NCI-H146 (cell line): ENCODE measurements at regions not wholly inside any gene's neighbourhood (a gene's known extent, or its start where the extent isn't known, plus 50 kb on each side); places are given as distances from the start of the nearest gene placed in this dataset.
"Not testable (repeated sequence)": the region's sequence is repeated elsewhere in the genome, so short reads cannot be mapped to it uniquely, and the experiment has no call there.

Source experiments
- DNase-seq: peaks from one replicate; lab custom pipeline; 2025; lab: John Stamatoyannopoulos, UW

- not testable (repeated sequence) for DNase-seq
Observed at GRCh38 chr6:49274809-49275769, 188.0 kb downstream of the MMUT start.

- DNase-seq: no peak
Observed at GRCh38 chr6:49269190-49269589, 193.9 kb downstream of the MMUT start.

- DNase-seq: no peak
Observed at GRCh38 chr6:49264909-49265308, 198.1 kb downstream of the MMUT start.

GRCh38 chr6:49264496-49264895 lies 198.6 kb downstream of the MMUT start:
- no peak for DNase-seq

- no peak for DNase-seq
Observed at GRCh38 chr6:49257549-49257948, 205.5 kb downstream of the MMUT start.

GRCh38 chr6:49255335-49255734 lies 207.7 kb downstream of the MMUT start:
- no peak for DNase-seq

GRCh38 chr6:49252901-49253300 lies 210.2 kb downstream of the MMUT start:
- no peak for DNase-seq

GRCh38 chr6:49233483-49233882 lies 229.6 kb downstream of the MMUT start:
- DNase-seq: no peak

GRCh38 chr6:49225471-49225870 lies 237.6 kb downstream of the MMUT start:
- no peak for DNase-seq

GRCh38 chr6:49220293-49220692 lies 242.8 kb downstream of the MMUT start:
- no peak for DNase-seq

GRCh38 chr6:49205526-49205925 lies 257.5 kb downstream of the MMUT start:
- DNase-seq: peak; percentile 60

- DNase-seq: no peak
Observed at GRCh38 chr6:49202924-49203536, 260.0 kb downstream of the MMUT start.

GRCh38 chr6:49198015-49198414 lies 265.0 kb downstream of the MMUT start:
- DNase-seq: no peak

GRCh38 chr6:49162379-49162778 lies 300.7 kb downstream of the MMUT start:
- not testable (repeated sequence) for DNase-seq

- peak; percentile 4 for DNase-seq
Observed at GRCh38 chr6:49155316-49155715, 307.7 kb downstream of the MMUT start.

GRCh38 chr6:49151957-49152356 lies 311.1 kb downstream of the MMUT start:
- DNase-seq: no peak

GRCh38 chr6:49151461-49151860 lies 311.6 kb downstream of the MMUT start:
- DNase-seq: no peak

GRCh38 chr6:49151033-49151432 lies 312.0 kb downstream of the MMUT start:
- no peak for DNase-seq

- no peak for DNase-seq
Observed at GRCh38 chr6:49145280-49145679, 317.8 kb downstream of the MMUT start.

- peak; percentile 85 for DNase-seq
Observed at GRCh38 chr6:49142421-49143151, 320.5 kb downstream of the MMUT start.

GRCh38 chr6:49121970-49122369 lies 341.1 kb downstream of the MMUT start:
- no peak for DNase-seq

- no peak for DNase-seq
Observed at GRCh38 chr6:49118478-49118877, 344.6 kb downstream of the MMUT start.

- no peak for DNase-seq
Observed at GRCh38 chr6:49110916-49111315, 352.1 kb downstream of the MMUT start.
